IMR-90 (cell line): ENCODE measurements at regions not wholly inside any gene's neighbourhood (a gene's known extent, or its start where the extent isn't known, plus 50 kb on each side); places are given as distances from the start of the nearest gene placed in this dataset.

Source experiments
- ATAC-seq: fragments of 200-7000 bp; cut with Tn5 transposase; 2 replicates; pipeline ENCODE4 v1.9.1; 2020; ENCODE audit warnings: low read depth, mild to moderate bottlenecking, moderate library complexity
- BruUV-seq: library from RNA; stranded (reverse); fragments of 400-500 nt; replicated peaks from 2 replicates; lab custom pipeline; 2021; lab: Mats Ljungman, UMichigan
- CTCF ChIA-PET: fragments of 300-600 bp; formaldehyde crosslinking; extraction: SDS; loops from one replicate; lab custom pipeline; 2021; ENCODE audit warnings: antibody characterized with exemption; lab: Yijun Ruan, JAX
- POLR2A ChIA-PET: fragments of 300-600 bp; sonication (Branson Sonifier 250); formaldehyde crosslinking; loops from one replicate; lab custom pipeline; 2022; ENCODE audit warnings: antibody characterized with exemption; ENCODE audit not compliant: unreplicated experiment; lab: Charles Lee
- DNase-seq: peaks from one replicate; pipeline ENCODE4 v3.0.0; 2013
- H2AFZ ChIP-seq: replicated peaks from 2 replicates; pipeline ENCODE3; 2013; ENCODE audit warnings: low read length, mild to moderate bottlenecking; ENCODE audit not compliant: poor library complexity
- H2AK5ac ChIP-seq: 2 replicates; pipeline ENCODE4 v1.6.1; 2013; ENCODE audit warnings: low read depth, low read length, inconsistent platforms
- H2AK9ac ChIP-seq: replicated peaks from 2 replicates; pipeline ENCODE3; 2013; ENCODE audit warnings: mild to moderate bottlenecking, low read depth, low read length, moderate library complexity; ENCODE audit not compliant: poor library complexity
- H2BK120ac ChIP-seq: 2 replicates; pipeline ENCODE4 v1.6.1; 2013; ENCODE audit warnings: low read depth, low read length, inconsistent platforms
- H2BK15ac ChIP-seq: 3 replicates; pipeline ENCODE4 v1.6.1; 2013; ENCODE audit warnings: low read depth, low read length, inconsistent platforms
- H2BK20ac ChIP-seq: 2 replicates; pipeline ENCODE4 v1.6.1; 2013; ENCODE audit warnings: low read depth, mild to moderate bottlenecking, inconsistent platforms, low read length, moderate library complexity
- H2BK5ac ChIP-seq: 2 replicates; pipeline ENCODE4 v1.6.1; 2013; ENCODE audit warnings: mild to moderate bottlenecking, low read depth, low read length, inconsistent platforms; ENCODE audit not compliant: poor library complexity, severe bottlenecking
- H3K14ac ChIP-seq: replicated peaks from 2 replicates; pipeline ENCODE4 v1.6.1; 2013; ENCODE audit warnings: low read depth, low read length, inconsistent platforms
- H3K18ac ChIP-seq: 2 replicates; pipeline ENCODE4 v1.6.1; 2013; ENCODE audit warnings: low read depth, low read length, control low read depth
- H3K23ac ChIP-seq: 2 replicates; pipeline ENCODE4 v1.6.1; 2013; ENCODE audit warnings: low read depth, low read length, inconsistent platforms
- H3K27ac ChIP-seq: 2 replicates; pipeline ENCODE4 v1.5.1; 2013; ENCODE audit warnings: mild to moderate bottlenecking, control low read depth, low read length; ENCODE audit not compliant: insufficient read depth
- H3K27me3 ChIP-seq: 2 replicates; pipeline ENCODE4 v1.6.1; 2013; ENCODE audit warnings: low read length; ENCODE audit not compliant: control insufficient read depth, insufficient read depth
- H3K36me3 ChIP-seq: 2 replicates; pipeline ENCODE4 v1.6.1; 2013; ENCODE audit warnings: low read length, mixed read lengths; ENCODE audit not compliant: control insufficient read depth, insufficient read depth
- H3K4ac ChIP-seq: 2 replicates; pipeline ENCODE4 v1.6.1; 2013; ENCODE audit warnings: low read depth, low read length, inconsistent platforms
- H3K4me1 ChIP-seq: 2 replicates; pipeline ENCODE4 v1.6.1; 2013; ENCODE audit warnings: low read length, mixed read lengths; ENCODE audit not compliant: control insufficient read depth, insufficient read depth
- H3K4me2 ChIP-seq: 2 replicates; pipeline ENCODE4 v1.6.1; 2013; ENCODE audit warnings: low read depth, mild to moderate bottlenecking, control low read depth, low read length, moderate library complexity
- H3K4me3 ChIP-seq: 2 replicates; pipeline ENCODE4 v1.5.1; 2013; ENCODE audit warnings: low read depth, mild to moderate bottlenecking, control low read depth, low read length, moderate library complexity; ENCODE audit not compliant: insufficient read depth
- H3K56ac ChIP-seq: 2 replicates; pipeline ENCODE4 v1.6.1; 2013; ENCODE audit warnings: low read length, inconsistent platforms; ENCODE audit not compliant: insufficient read depth; ENCODE audit errors: extremely low read depth
- H3K79me1 ChIP-seq, 2 experiments: 2 replicates each; pipeline ENCODE4 v1.6.1; 2013; ENCODE audit warnings: low read length in 2 of 2, inconsistent platforms in 1 of 2, low read depth in 1 of 2
- H3K9ac ChIP-seq: 2 replicates; pipeline ENCODE4 v1.6.1; 2013; ENCODE audit warnings: low read depth, low read length, control low read depth
- H3K9me1 ChIP-seq: 2 replicates; pipeline ENCODE4 v1.6.1; 2013; ENCODE audit warnings: low read length, inconsistent platforms; ENCODE audit not compliant: insufficient read depth
- H3K9me3 ChIP-seq: 2 replicates; pipeline ENCODE4 v1.6.1; 2013; ENCODE audit warnings: low read length; ENCODE audit not compliant: control insufficient read depth, insufficient read depth
- H4K20me1 ChIP-seq: 2 replicates; pipeline ENCODE4 v1.6.1; 2013; ENCODE audit warnings: low read length, inconsistent platforms; ENCODE audit not compliant: insufficient read depth
- H4K5ac ChIP-seq: 2 replicates; pipeline ENCODE4 v1.6.1; 2013; ENCODE audit warnings: mild to moderate bottlenecking, low read depth, low read length, control low read depth
- H4K8ac ChIP-seq, 2 experiments: 2 replicates each; pipeline ENCODE4 v1.6.1; 2013; ENCODE audit warnings: low read depth in 2 of 2, low read length in 2 of 2, control low read depth in 1 of 2, inconsistent platforms in 1 of 2
- H4K91ac ChIP-seq: 2 replicates; pipeline ENCODE4 v1.6.1; 2013; ENCODE audit warnings: low read depth, low read length, inconsistent platforms; ENCODE audit not compliant: insufficient read depth
- FOS ChIP-seq: fragments of 150-350 bp; IDR thresholded peaks from 2 replicates; pipeline ENCODE4 v1.6.1; 2016; ENCODE audit warnings: low read depth, low read length
- RCOR1 ChIP-seq: IDR thresholded peaks from 2 replicates; pipeline ENCODE4 v1.6.1; 2012; ENCODE audit warnings: mild to moderate bottlenecking, low read length, improper control_type of control experiment; ENCODE audit not compliant: insufficient replicate concordance
- dilution Hi-C: fragments of 300-500 bp; cut with HindIII; formaldehyde crosslinking; loops from one replicate; pipeline ENCODE4 v1.14.3; 2018; ENCODE audit warnings: low sequenced_read_pairs; ENCODE audit not compliant: unreplicated experiment
- in situ Hi-C: fragments of 300-500 bp; cut with MboI; formaldehyde crosslinking; loops from 3 replicates; pipeline ENCODE4 v1.14.3; 2019; ENCODE audit warnings: low sequenced_read_pairs, inconsistent platforms, mixed read lengths
- intact Hi-C: fragments of 100-400 bp; cut with micrococcal nuclease; formaldehyde crosslinking; loops from 2 replicates; pipeline ENCODE4 v1.10.0; 2022

DNA sequence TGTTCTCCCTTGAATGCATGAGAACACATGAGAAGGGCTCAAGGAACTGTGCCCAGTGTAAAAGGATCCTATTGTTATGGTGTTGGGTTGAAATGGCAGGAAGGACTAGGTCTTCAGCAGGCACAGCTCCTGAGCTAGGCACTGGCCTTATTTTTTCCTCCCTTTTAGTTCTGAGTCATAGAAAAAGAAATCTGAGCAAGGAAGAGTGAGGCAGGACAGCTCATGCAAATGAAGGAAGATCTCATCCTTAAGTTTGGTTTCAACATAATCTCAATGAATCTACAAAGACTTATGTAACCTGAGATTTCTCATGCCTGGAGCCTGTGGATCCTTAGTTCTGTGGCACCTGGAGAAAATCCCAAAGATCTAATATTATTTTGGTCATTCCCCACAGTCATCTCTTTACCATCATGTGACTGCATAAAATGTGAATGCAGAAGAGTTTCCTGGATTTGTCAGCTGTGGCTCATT is 188.6 kb upstream of the TBL1XR1 start:
- ATAC-seq (peak; percentile 88), DNase-seq (peak; percentile 76)
- Histone ChIP-seq H3K4me1 (no peaks in the 10 kb centered on the region; the same call in 1 of the 2 replicates), H2BK20ac (no peak overlapping the region), H3K4me3 (no peak overlapping the region), H4K91ac (no peak overlapping the region), H2BK120ac (no peak overlapping the region), H3K18ac (no peak overlapping the region), H3K9me1 (no peaks in the 10 kb centered on the region), H3K9me3 (0 out of 2 replicates have a peak, but pooled peaks cover under 1% of the 10 kb centered on the region), H3K14ac (no peak overlapping the region), H4K20me1 (no peaks in the 10 kb centered on the region), H2AFZ (no peak overlapping the region), H3K27me3 (no peaks in the 10 kb centered on the region), H2AK9ac (no peak overlapping the region), H3K4me2 (no peak overlapping the region), H4K5ac (no peak overlapping the region), H3K27ac (no peak overlapping the region), H3K79me1 (no peaks in the 10 kb centered on the region), H3K4ac (no peak overlapping the region), H3K56ac (no peak overlapping the region), H3K36me3 (no peaks in the 10 kb centered on the region), H2AK5ac (no peak overlapping the region), H2BK15ac (no peak overlapping the region), H4K8ac (no peak overlapping the region), H3K9ac (no peak overlapping the region), H2BK5ac (no peak overlapping the region), H3K23ac (no peak overlapping the region)
- BruUV-seq = no TSS peak
- TF ChIP-seq RCOR1 (no peak), FOS (peak; percentile 14; the same call in 1 of the 2 replicates)
- POLR2A ChIA-PET = interaction anchor here (0.6 kb wide), 1 partner anchor 11 kb away, joined by 3 read pairs; no protein-coding TSS in a partner anchor
- CTCF ChIA-PET = interaction anchor here (1.2 kb wide), 1 partner anchor 10 kb away, joined by 3 read pairs; no protein-coding TSS in a partner anchor
- dilution Hi-C loops (no loop called here), intact Hi-C loops (no loop called here), in situ Hi-C loops (no loop called here)
